ENCODE measurements at regions not wholly inside any gene's neighbourhood (a gene's known extent, or its start where the extent isn't known, plus 50 kb on each side); places are given as distances from the start of the nearest gene placed in this dataset.

GRCh38 chr3:140766465-140766864, 88.6 kb downstream of the TRIM42 start:
- TF ChIP-seq TAF1 (IDR thresholded peaks at IDR 0.05; ENCODE audit: low read depth) = no peak
- TF ChIP-seq FOXM1 (IDR thresholded peaks at IDR 0.05; ENCODE audit: borderline replicate concordance, low read depth) = no peak
- TF ChIP-seq EP300 (IDR thresholded peaks at IDR 0.05; ENCODE audit: borderline replicate concordance) = no peak
- TF ChIP-seq, protein P1, sequence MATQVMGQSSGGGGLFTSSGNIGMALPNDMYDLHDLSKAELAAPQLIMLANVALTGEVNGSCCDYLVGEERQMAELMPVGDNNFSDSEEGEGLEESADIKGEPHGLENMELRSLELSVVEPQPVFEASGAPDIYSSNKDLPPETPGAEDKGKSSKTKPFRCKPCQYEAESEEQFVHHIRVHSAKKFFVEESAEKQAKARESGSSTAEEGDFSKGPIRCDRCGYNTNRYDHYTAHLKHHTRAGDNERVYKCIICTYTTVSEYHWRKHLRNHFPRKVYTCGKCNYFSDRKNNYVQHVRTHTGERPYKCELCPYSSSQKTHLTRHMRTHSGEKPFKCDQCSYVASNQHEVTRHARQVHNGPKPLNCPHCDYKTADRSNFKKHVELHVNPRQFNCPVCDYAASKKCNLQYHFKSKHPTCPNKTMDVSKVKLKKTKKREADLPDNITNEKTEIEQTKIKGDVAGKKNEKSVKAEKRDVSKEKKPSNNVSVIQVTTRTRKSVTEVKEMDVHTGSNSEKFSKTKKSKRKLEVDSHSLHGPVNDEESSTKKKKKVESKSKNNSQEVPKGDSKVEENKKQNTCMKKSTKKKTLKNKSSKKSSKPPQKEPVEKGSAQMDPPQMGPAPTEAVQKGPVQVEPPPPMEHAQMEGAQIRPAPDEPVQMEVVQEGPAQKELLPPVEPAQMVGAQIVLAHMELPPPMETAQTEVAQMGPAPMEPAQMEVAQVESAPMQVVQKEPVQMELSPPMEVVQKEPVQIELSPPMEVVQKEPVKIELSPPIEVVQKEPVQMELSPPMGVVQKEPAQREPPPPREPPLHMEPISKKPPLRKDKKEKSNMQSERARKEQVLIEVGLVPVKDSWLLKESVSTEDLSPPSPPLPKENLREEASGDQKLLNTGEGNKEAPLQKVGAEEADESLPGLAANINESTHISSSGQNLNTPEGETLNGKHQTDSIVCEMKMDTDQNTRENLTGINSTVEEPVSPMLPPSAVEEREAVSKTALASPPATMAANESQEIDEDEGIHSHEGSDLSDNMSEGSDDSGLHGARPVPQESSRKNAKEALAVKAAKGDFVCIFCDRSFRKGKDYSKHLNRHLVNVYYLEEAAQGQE (IDR thresholded peaks at IDR 0.05; ENCODE audit: low read depth) = no peak

Measured in Ishikawa (cell line).